GM19463 (cell line): ENCODE measurements at regions not wholly inside any gene's neighbourhood (a gene's known extent, or its start where the extent isn't known, plus 50 kb on each side); places are given as distances from the start of the nearest gene placed in this dataset.

Source experiments
- ATAC-seq: cut with Tn5 transposase; IDR thresholded peaks from one replicate; pipeline ENCODE4 v1.9.1; 2021; ENCODE audit warnings: mild to moderate bottlenecking, moderate library complexity; ENCODE audit not compliant: unreplicated experiment

- ATAC-seq, result no peak
Observed at GRCh38 chr5:56440871-56441740, 208.0 kb upstream of the ANKRD55 start.

DNA sequence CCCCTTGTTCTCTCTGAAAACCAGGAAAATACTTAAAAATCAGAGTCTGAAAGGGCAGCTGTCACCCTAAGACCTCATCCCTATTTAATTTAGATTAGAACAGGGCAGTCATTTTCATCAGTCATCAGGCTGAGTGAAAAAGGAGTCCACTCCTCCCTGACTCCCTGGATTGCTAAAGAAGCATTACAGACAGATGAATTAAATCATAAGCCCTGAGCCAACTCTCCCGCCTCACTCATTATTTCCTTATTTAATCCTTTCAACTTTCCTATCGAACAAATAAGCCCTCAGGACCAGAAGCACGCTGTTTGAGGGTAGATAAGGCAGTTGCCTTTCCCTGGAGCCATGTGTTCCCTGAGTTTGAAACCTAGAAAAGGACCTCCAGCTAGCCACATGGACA, 201.9 kb upstream of the ANKRD55 start:
- no peak for ATAC-seq

GRCh38 chr5:56433039-56433617, 200.0 kb upstream of the ANKRD55 start:
- ATAC-seq, result no peak

DNA sequence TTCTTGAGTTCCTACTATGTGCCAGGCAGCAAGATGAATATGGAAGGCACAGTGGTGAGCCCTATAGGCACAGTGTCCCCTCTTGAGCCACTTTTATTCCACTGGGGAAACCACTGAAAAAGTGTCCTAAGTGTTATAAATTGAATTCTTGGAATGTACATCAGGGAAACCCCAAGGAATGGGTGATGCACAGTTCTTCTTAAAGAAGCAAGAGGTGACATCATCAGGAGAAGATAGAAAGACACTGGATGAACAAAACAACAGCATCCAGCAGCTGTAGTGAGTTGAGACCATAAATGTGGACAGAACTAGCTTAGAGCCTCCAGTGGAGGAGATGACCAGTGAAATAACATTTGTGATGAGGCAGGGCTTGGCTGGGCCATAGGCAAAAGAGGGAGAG, 199.2 kb upstream of the ANKRD55 start:
- no peak for ATAC-seq

DNA sequence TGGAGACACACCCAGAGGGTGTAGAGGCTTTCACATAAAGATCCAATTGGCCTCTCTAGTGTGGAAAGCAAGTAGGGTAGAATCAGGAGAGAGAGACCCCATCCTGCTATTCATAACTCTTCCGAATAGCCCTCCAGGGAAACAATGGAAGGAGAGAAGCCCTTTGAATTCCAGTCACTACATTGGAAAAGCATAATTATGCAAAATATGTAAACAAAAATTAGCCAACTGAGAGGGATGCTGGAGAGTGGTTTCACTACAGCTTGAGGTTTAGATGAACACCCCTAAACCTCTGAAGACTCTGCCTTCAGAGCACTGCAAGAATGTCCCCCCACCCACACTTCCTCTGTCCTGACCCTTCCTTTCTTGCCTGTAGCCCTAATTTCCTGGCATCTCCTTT, 197.3 kb upstream of the ANKRD55 start:
- no peak for ATAC-seq

DNA sequence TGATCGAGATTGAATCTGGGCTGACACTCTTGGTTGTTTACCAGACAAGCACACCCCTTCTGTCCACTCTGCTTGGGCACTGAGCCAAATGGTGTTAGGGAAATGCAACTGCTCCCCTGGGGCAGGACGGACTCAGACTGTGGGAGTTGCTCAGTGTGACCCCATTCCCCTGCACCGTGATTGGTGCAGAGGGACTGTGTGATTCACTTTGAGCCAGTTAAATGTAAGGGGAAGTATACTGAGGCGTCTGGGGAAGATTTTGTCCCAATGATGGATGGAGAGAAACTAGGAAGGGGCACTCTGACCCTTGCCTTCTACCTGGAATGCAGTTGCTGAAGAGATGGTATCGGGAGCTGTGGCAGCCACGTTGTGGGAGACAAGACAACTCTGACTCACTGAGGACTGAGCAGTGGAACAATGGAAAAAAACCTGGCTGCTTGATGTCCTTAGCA, 196.0 kb upstream of the ANKRD55 start:
- ATAC-seq, result no peak

DNA sequence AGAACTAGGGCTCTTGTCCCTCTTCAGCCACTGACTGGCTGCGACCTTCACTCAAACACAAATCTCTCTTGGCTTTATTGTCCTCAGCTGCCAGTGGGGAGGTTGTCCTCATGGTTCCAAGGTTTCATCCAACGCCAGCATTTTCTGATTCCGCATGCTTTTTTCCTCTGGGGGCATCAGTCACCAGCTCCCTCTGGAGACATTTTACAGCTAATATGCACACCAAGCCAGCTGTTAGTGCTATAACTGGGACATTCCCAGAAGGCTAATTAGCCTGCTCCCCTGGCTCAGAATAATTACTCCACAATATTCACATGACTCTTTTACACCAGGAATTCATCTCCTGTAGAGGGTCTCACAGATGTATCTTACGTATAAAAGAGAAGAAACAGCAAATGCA, 193.6 kb upstream of the ANKRD55 start:
- no peak for ATAC-seq

- ATAC-seq, result no peak
Observed at GRCh38 chr5:56422076-56422762, 189.1 kb upstream of the ANKRD55 start.

DNA sequence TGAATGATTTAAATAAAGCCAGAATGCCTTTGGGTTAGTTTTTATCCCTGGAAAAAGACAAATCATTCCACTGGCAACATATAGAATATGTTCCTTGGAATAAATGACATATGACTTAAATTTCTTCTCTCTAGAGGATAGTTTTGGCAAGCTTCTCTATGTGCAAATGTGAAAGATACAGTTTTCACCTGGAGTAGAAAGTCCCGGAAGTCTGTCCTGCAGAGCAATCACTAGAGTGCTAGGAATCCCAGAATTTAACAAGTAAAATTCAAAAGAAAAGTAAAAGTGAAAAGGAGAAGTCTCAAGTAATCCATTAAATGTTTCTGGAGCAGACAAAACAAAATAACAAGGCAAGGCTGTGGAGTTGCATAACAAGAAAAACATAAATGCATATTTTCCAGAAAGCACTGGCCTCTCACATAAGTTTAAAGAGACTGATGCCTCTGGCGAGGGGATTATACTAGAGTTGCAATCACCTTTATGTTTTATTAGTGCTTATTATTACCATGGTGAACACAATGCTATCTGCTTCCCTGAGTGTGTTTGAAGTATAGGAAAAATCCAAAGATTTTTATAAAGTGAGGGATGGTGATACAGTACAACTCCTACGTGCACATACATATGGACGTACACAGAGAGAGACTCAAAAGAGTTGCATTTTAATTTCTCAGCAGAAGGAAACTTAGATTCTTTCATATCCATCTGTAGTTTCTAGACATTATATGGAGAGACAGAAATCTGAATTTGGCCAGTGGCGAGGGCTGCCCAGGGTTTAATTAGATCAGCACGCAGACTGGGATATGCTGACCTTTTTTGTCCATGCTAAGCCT, 188.3 kb upstream of the ANKRD55 start:
- no peak for ATAC-seq

DNA sequence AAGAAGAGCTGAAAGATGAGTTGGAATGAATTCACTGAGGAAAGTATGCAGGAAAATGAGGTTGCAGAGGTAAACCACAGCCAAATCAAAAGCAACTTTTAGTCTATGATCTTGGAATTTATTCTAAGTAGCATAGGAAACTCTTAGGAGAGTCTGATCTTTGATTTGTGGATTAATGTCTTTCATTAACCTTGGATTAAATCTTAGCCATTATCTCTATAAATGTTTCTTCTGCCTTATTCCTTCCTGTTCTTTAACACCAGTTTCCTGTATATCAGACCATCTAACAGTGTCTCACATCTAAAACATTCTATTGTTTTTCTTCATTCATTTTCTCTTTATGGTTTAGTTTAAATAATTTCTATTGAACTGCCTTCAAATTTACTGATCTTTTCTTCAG, 187.2 kb upstream of the ANKRD55 start:
- ATAC-seq, result no peak

- no peak for ATAC-seq
Observed at GRCh38 chr5:56419667-56420066, 186.5 kb upstream of the ANKRD55 start.

GRCh38 chr5:56415356-56415765, 182.2 kb upstream of the ANKRD55 start:
- ATAC-seq, result peak; percentile 78

DNA sequence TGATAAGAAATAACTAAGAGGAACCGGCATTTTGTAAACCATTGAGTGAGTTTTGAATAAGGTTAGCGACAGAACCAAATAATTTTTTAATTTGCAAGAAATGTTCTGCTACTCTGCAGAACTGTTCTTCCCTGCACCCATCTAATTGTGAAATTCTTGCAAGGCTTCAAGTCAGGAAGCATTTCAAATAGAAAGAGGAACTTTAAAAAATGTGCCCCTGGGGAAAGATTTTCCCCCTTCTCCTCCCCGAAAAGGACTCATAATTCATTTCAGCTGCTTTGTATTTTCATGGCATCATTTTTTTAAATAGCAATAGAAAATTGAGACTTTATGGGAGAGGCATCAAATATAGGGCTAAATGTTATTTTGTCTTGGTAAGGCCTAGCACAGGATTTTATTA, 180.9 kb upstream of the ANKRD55 start:
- ATAC-seq, result no peak

DNA sequence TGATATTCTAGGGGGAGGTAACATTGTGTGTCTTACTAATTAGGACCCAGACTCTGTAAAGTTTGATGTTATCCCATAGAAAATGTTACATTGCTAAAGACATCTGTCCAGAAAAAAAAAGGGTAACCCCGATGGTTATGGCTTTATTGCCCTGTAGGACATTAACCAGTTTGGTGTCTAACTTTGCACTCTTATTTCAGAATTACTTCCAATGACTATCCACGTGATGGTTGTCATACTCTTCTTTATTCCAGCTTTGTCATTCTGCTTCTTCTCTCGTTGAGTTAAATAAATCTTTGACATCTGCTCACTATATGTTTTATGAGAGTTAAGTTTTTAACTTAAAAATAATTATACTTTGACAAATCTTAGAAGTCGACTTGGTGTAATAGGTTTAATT, 180.4 kb upstream of the ANKRD55 start:
- no peak for ATAC-seq

GRCh38 chr5:56412601-56413379, 179.7 kb upstream of the ANKRD55 start:
- ATAC-seq, result peak; percentile 84

DNA sequence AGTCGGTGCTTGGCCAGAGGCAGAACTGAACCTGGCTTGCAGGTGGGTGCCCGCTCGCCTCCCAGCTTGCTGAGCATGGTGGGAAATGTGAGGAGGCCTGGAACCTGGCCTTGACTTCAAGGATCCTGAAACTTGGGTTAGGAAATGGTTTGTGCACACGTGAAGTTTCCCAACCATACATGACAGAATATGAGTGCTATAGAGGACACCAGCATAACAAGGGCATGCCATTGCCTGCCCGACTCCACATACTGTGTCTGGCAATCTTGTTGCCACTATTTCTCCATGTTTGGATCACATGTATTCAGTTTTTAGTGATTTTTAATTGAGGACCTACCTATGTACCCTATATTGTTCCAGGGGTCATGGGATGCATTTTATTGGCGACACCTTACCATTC, 177.6 kb upstream of the ANKRD55 start:
- no peak for ATAC-seq

DNA sequence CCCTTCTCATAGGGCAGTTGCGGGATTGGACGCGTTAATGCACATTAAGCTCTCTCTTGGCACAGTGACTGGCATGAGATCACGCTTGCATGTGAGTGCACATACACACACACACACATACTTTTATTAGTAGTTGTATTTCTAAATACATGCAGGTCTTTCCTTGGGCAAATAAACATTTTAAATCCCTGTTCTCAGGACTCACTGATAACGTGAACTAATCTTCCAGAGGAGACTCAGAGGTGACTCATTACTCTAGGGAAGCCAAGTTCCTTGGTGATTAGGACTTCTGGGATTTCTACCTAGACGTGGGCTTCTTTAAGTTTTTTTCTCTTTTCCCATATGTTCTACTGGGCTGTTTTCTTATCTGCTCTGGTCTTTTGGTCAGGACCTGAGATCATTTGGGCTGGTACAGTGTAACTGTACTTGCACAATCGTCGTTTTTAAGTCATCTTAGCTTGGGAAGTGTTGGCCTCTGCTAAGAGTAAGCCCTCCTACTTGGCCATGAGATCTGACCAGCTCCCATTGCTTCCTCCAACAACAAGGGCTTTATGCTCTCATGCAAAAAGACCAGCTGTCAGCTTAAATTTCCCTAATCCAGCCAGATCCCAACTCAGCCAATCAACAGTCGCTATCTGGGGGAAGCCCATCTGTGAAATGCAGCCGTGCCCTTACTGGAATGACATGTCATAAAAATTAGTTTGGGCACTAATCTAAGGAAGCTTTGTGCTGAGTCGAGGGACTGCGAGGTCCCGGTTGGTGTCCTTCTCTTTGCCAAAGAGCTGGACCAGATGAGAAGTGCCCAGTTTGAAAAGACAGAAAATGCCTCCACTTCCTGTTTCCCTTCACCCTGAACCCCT, 176.4 kb upstream of the ANKRD55 start:
- no peak for ATAC-seq

DNA sequence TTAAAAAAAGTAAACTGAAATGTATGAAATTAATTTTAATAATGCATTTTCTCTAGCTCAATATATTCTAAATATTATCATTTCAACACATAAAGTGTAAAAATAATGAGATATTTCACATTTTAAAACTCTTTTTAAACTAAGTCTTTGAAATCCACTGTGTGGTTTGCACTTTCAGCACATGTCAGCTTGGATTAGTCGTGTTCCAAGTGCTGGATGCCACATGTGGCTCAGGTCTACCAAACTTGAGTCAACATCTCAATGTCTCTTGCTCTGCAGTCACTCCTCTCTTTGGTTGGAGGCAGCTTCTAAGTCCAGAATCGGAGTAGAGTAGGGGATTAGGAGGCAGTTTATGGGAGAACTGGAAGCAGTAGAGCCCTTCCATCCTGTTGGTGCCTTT, 173.7 kb upstream of the ANKRD55 start:
- no peak for ATAC-seq

GRCh38 chr5:56406221-56406620, 173.1 kb upstream of the ANKRD55 start:
- ATAC-seq, result no peak
